H1 (cell line): ENCODE measurements at regions not wholly inside any gene's neighbourhood (a gene's known extent, or its start where the extent isn't known, plus 50 kb on each side); places are given as distances from the start of the nearest gene placed in this dataset.

Experiments
- CTCF ChIA-PET: fragments of 300-600 bp; sonication (Branson Sonifier 250); formaldehyde crosslinking; loops from one replicate; lab custom pipeline; 2021; ENCODE audit not compliant: partially characterized antibody; lab: Charles Lee
- POLR2A ChIA-PET: fragments of 300-600 bp; sonication (Branson Sonifier 250); formaldehyde crosslinking; loops from one replicate; lab custom pipeline; 2021; ENCODE audit warnings: inconsistent platforms; ENCODE audit not compliant: partially characterized antibody; lab: Charles Lee
- DNase-seq, 2 experiments: peaks; one replicate each; pipeline versions ENCODE4 v3.0.0 to v3.0.0-alpha.2; 2010 to 2022; ENCODE audit warnings: low spot score in 2 of 2, low read depth in 1 of 2, mixed read lengths in 1 of 2
- FAIRE-seq: peaks from 2 replicates; lab custom pipeline; 2011; peaks lifted over from hg19 to GRCh38; lab: Jason Lieb, UNC
- H2AFZ ChIP-seq: 2 replicates; pipeline ENCODE4 v1.8.1; 2012; ENCODE audit warnings: low read length, inconsistent platforms
- H2AK5ac ChIP-seq: 2 replicates; pipeline ENCODE4 v1.6.1; 2013; ENCODE audit warnings: low read depth, low read length
- H2BK120ac ChIP-seq: replicated peaks from 2 replicates; pipeline ENCODE3; 2013; ENCODE audit warnings: low read depth, low read length, inconsistent platforms
- H2BK12ac ChIP-seq: 2 replicates; pipeline ENCODE4 v1.6.1; 2013; ENCODE audit warnings: low read depth, low read length
- H2BK15ac ChIP-seq: 2 replicates; pipeline ENCODE4 v1.6.1; 2013; ENCODE audit warnings: low read length
- H2BK20ac ChIP-seq: 2 replicates; pipeline ENCODE4 v1.6.1; 2013; ENCODE audit warnings: low read length
- H2BK5ac ChIP-seq: 2 replicates; pipeline ENCODE4 v1.6.1; 2013; ENCODE audit warnings: low read depth, low read length
- H3K14ac ChIP-seq: 2 replicates; pipeline ENCODE4 v1.6.1; 2013; ENCODE audit warnings: inconsistent platforms; ENCODE audit not compliant: insufficient read length
- H3K18ac ChIP-seq: 2 replicates; pipeline ENCODE4 v1.6.1; 2013; ENCODE audit warnings: low read length; ENCODE audit errors: extremely low read depth
- H3K23ac ChIP-seq: 2 replicates; pipeline ENCODE4 v1.6.1; 2013; ENCODE audit warnings: inconsistent platforms; ENCODE audit not compliant: insufficient read length
- H3K23me2 ChIP-seq: 2 replicates; pipeline ENCODE4 v1.6.1; 2013; ENCODE audit warnings: low read depth, low read length
- H3K27ac ChIP-seq: 2 replicates; pipeline ENCODE4 v1.6.1; 2011; ENCODE audit warnings: low read depth, low read length, inconsistent platforms
- H3K27me3 ChIP-seq, 4 experiments: replicated peaks in 1 of 4; 1 replicate in 1 of 4; 2 replicates in 3 of 4; pipeline versions ENCODE4 v1.6.1 to v1.8.1; 2011 to 2013; ENCODE audit warnings: low read length in 3 of 4, mild to moderate bottlenecking in 3 of 4, inconsistent platforms in 2 of 4, mixed read lengths in 2 of 4, moderate library complexity in 1 of 4; ENCODE audit not compliant: control insufficient read depth in 3 of 4, insufficient read depth in 3 of 4; ENCODE audit errors: extremely low read depth in 1 of 4
- H3K36me3 ChIP-seq, 4 experiments: 2 replicates each; pipeline versions ENCODE4 v1.6.1 to v1.8.1; 2011 to 2013; ENCODE audit warnings: mild to moderate bottlenecking in 4 of 4, low read length in 3 of 4, moderate library complexity in 2 of 4, control low read depth in 1 of 4, inconsistent platforms in 1 of 4; ENCODE audit not compliant: insufficient read depth in 4 of 4, control insufficient read depth in 2 of 4
- H3K4ac ChIP-seq: replicated peaks from 2 replicates; pipeline ENCODE3; 2013; ENCODE audit warnings: low read length, low read depth, mixed read lengths, inconsistent platforms; ENCODE audit not compliant: insufficient read length
- H3K4me1 ChIP-seq, 4 experiments: replicated peaks in 1 of 4; 1 replicate in 1 of 4; 2 replicates in 3 of 4; pipeline versions ENCODE4 v1.6.1 to v1.8.1; 2011 to 2013; ENCODE audit warnings: low read length in 3 of 4, inconsistent platforms in 2 of 4, mixed read lengths in 1 of 4; ENCODE audit not compliant: insufficient read depth in 4 of 4, control insufficient read depth in 3 of 4
- H3K4me2 ChIP-seq, 2 experiments: 2 replicates each; pipeline versions ENCODE4 v1.6.1 to v1.8.1; 2011 to 2013; ENCODE audit warnings: low read depth in 2 of 2, low read length in 2 of 2, control low read depth in 1 of 2, inconsistent platforms in 1 of 2, mild to moderate bottlenecking in 1 of 2; ENCODE audit not compliant: insufficient read depth in 1 of 2
- H3K4me3 ChIP-seq, 4 experiments: fragments of 200-600, 300-600 bp in 1 of 4; sonication (generic), shearing (Covaris generic), sonication (Bioruptor Twin) in 1 of 4; 2 replicates each; pipeline versions ENCODE4 v1.5.1 to v1.8.1; 2011 to 2016; ENCODE audit warnings: low read length in 4 of 4, low read depth in 3 of 4, control low read depth in 2 of 4, inconsistent platforms in 2 of 4, mild to moderate bottlenecking in 2 of 4, mixed read lengths in 1 of 4, moderate library complexity in 1 of 4; ENCODE audit not compliant: insufficient read depth in 2 of 4; ENCODE audit errors: extremely low read depth in 1 of 4
- H3K56ac ChIP-seq: replicated peaks from 2 replicates; pipeline ENCODE3; 2013; ENCODE audit warnings: low read depth, mild to moderate bottlenecking, mixed read lengths, low read length, inconsistent platforms; ENCODE audit not compliant: insufficient read length
- H3K79me1 ChIP-seq: 2 replicates; pipeline ENCODE4 v1.6.1; 2013; ENCODE audit warnings: low read depth, low read length, control low read depth
- H3K79me2 ChIP-seq, 2 experiments: 2 replicates each; pipeline versions ENCODE4 v1.6.1 to v1.8.1; 2012 to 2013; ENCODE audit warnings: low read length in 2 of 2, mild to moderate bottlenecking in 2 of 2, inconsistent platforms in 1 of 2; ENCODE audit not compliant: insufficient read depth in 2 of 2, control insufficient read depth in 1 of 2
- H3K9ac ChIP-seq, 4 experiments: replicated peaks in 1 of 4; 1 replicate in 1 of 4; 2 replicates in 3 of 4; pipeline versions ENCODE4 v1.6.1 to v1.8.1; 2011 to 2013; ENCODE audit warnings: low read depth in 3 of 4, low read length in 3 of 4, control low read depth in 2 of 4, mild to moderate bottlenecking in 2 of 4, moderate library complexity in 2 of 4, inconsistent platforms in 1 of 4; ENCODE audit errors: extremely low read depth in 1 of 4
- H3K9me3 ChIP-seq, 2 experiments: 2 replicates each; pipeline versions ENCODE4 v1.6.1 to v1.8.1; 2012 to 2013; ENCODE audit warnings: mild to moderate bottlenecking in 2 of 2, moderate library complexity in 2 of 2, control low read depth in 1 of 2, inconsistent platforms in 1 of 2, low read depth in 1 of 2, low read length in 1 of 2, mixed read lengths in 1 of 2; ENCODE audit not compliant: insufficient read depth in 2 of 2
- H4K20me1 ChIP-seq, 2 experiments: replicated peaks in 1 of 2; 2 replicates each; pipeline versions ENCODE3 to v1.8.1; 2011 to 2013; ENCODE audit warnings: inconsistent platforms in 2 of 2, low read length in 2 of 2, mild to moderate bottlenecking in 1 of 2; ENCODE audit not compliant: insufficient read depth in 2 of 2, control insufficient read depth in 1 of 2
- H4K5ac ChIP-seq: 2 replicates; pipeline ENCODE4 v1.6.1; 2013; ENCODE audit warnings: low read length, low read depth, mixed read lengths, inconsistent platforms; ENCODE audit not compliant: insufficient read length
- H4K8ac ChIP-seq: 2 replicates; pipeline ENCODE4 v1.8.0; 2013; ENCODE audit warnings: mild to moderate bottlenecking, moderate library complexity, low read length, inconsistent platforms; ENCODE audit not compliant: insufficient read depth; ENCODE audit errors: extremely low read depth
- H4K91ac ChIP-seq: replicated peaks from 2 replicates; pipeline ENCODE3; 2013; ENCODE audit warnings: low read length, mixed read lengths, inconsistent platforms; ENCODE audit not compliant: insufficient read length
- CBX8 ChIP-seq: fragments of 300-800, 300-1000 bp; sonication (generic); IDR thresholded peaks from 2 replicates; pipeline ENCODE4 v1.7.1; 2016; ENCODE audit warnings: low read depth, low read length, borderline replicate concordance
- CTBP2 ChIP-seq: IDR thresholded peaks from 2 replicates; pipeline ENCODE4 v1.7.0; 2011; ENCODE audit warnings: borderline replicate concordance, mild to moderate bottlenecking, moderate library complexity, mixed read lengths, low read length; ENCODE audit not compliant: insufficient read depth, insufficient read length
- FOSL1 ChIP-seq: IDR thresholded peaks from 2 replicates; pipeline ENCODE4 v1.6.1; 2011; ENCODE audit warnings: mild to moderate bottlenecking, low read depth, low read length, moderate library complexity; ENCODE audit not compliant: insufficient read depth
- JUND ChIP-seq: IDR thresholded peaks from 2 replicates; pipeline ENCODE4 v1.6.1; 2011; ENCODE audit warnings: mild to moderate bottlenecking, improper control_type of control experiment, low read length
- PHF8 ChIP-seq: fragments of 200-600 bp; sonication (generic); conservative IDR thresholded peaks from 2 replicates; pipeline ENCODE4 v1.7.1; 2012; ENCODE audit warnings: low read depth, mild to moderate bottlenecking, inconsistent platforms, low read length, moderate library complexity
- POLR2A ChIP-seq, 2 experiments: IDR thresholded peaks; 1 replicate in 1 of 2; 2 replicates in 1 of 2; pipeline ENCODE4 v1.6.1; 2011; ENCODE audit warnings: low read depth in 2 of 2, low read length in 2 of 2, mild to moderate bottlenecking in 2 of 2; ENCODE audit errors: control extremely low read depth in 1 of 2
- RAD21 ChIP-seq, 2 experiments: IDR thresholded peaks in 1 of 2; conservative IDR thresholded peaks in 1 of 2; 2 replicates each; pipeline ENCODE4 v1.6.1; 2011; ENCODE audit warnings: low read depth in 2 of 2, low read length in 2 of 2, improper control_type of control experiment in 1 of 2, inconsistent platforms in 1 of 2, mild to moderate bottlenecking in 1 of 2, moderate library complexity in 1 of 2
- RFX5 ChIP-seq: IDR thresholded peaks from 2 replicates; pipeline ENCODE4 v1.6.1; 2011; ENCODE audit warnings: low read depth, low read length, improper control_type of control experiment, borderline replicate concordance
- SIN3A ChIP-seq, 2 experiments: IDR thresholded peaks in 1 of 2; conservative IDR thresholded peaks in 1 of 2; 2 replicates each; pipeline ENCODE4 v1.6.1; 2011 to 2012; ENCODE audit warnings: low read length in 2 of 2, improper control_type of control experiment in 1 of 2, low read depth in 1 of 2, mild to moderate bottlenecking in 1 of 2
- SUZ12 ChIP-seq: fragments of 200-600 bp; sonication (generic); IDR thresholded peaks from 2 replicates; pipeline ENCODE4 v1.6.1; 2012; ENCODE audit warnings: mild to moderate bottlenecking, inconsistent platforms, low read length, moderate library complexity, mixed read lengths
- TBP ChIP-seq: IDR thresholded peaks from 2 replicates; pipeline ENCODE4 v1.6.1; 2011; ENCODE audit warnings: low read depth, low read length, improper control_type of control experiment
- TCF12 ChIP-seq: IDR thresholded peaks from 2 replicates; pipeline ENCODE4 v1.6.1; 2011; ENCODE audit warnings: low read depth, mild to moderate bottlenecking, low read length
- TEAD4 ChIP-seq: IDR thresholded peaks from 2 replicates; pipeline ENCODE4 v1.6.1; 2012; ENCODE audit warnings: low read depth, low read length, inconsistent platforms, mixed read lengths
- WGBS, 2 experiments: shearing (Covaris generic) in 1 of 2; methylation state at CpG; one replicate each; pipeline versions ENCODE4 v1.1.6 to v1.1.7; 2013 to 2015; ENCODE audit warnings: low lambda C conversion rate in 2 of 2, mixed read lengths in 2 of 2, inconsistent platforms in 1 of 2, low coverage in 1 of 2, missing lambda C conversion rate in 1 of 2; ENCODE audit not compliant: insufficient replicate concordance in 2 of 2, insufficient coverage in 1 of 2, insufficient read length in 1 of 2; ENCODE audit errors: extremely low coverage in 1 of 2, missing lambda C conversion rate in 1 of 2; 5-methylcytosine and 5-hydroxymethylcytosine counted together
- TF ChIP-seq, protein P1 (sequence below): IDR thresholded peaks from 2 replicates; pipeline ENCODE4 v1.6.1; 2012; ENCODE audit warnings: inconsistent platforms

DNA sequence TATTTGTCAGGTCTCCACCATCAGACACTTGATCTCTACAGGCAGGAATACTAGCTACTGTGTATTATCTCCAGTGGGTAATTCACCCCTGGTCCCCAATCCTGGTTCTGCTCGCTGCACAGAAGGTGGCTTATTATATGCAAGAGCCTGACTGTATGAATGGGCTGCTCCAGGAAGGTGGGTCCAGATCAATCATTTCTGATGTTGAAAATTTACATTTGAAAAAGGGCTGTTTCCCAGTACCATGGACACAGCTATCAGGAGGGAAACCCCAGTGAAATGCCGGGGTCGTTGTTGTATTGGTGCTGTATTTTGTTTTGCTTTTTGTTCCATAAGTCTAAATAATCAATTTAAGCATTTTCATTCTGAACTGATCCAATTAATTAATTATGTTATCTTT is 367.6 kb downstream of the RND3 start:
- Histone ChIP-seq H3K4me2 (no peak overlapping the region), H2AFZ (no peak overlapping the region), H3K56ac (no peak overlapping the region), H4K5ac (no peak overlapping the region), H3K27ac (no peak overlapping the region), H3K27me3 (no peaks in the 10 kb centered on the region), H4K20me1 (no peaks in the 10 kb centered on the region), H3K23me2 (no peaks in the 10 kb centered on the region; the same call in 1 of the 2 replicates), H2BK5ac (no peak overlapping the region), H3K9ac (no peak overlapping the region), H3K4me3 (no peak overlapping the region), H4K91ac (no peak overlapping the region), H3K79me2 (no peaks in the 10 kb centered on the region), H3K9me3 (no peaks in the 10 kb centered on the region), H3K14ac (no peak overlapping the region), H2AK5ac (no peak overlapping the region), H3K18ac (no peak overlapping the region), H3K79me1 (no peaks in the 10 kb centered on the region), H2BK15ac (no peak overlapping the region), H2BK12ac (no peak overlapping the region), H3K36me3 (no peaks in the 10 kb centered on the region), H2BK120ac (no peak overlapping the region), H3K4ac (no peak overlapping the region), H3K4me1 (peaks cover 3 to 8% (median 5%) of the 10 kb centered on the region in 4 experiments; a peak in 3 of 7 replicates), H4K8ac (no peak overlapping the region), H2BK20ac (no peak overlapping the region), H3K23ac (no peak overlapping the region)
- CTCF ChIA-PET, result no interaction called here
- POLR2A ChIA-PET, result no interaction called here
- FAIRE-seq (no peak), DNase-seq (no peak)
- WGBS, 2 experiments, result 66% methylated on average over 3 of the region's 3 CpGs; no CpG with 5 or more reads in 1 of the 2 experiments
- TF ChIP-seq TEAD4 (no peak), CBX8 (no peak), TBP (no peak), PHF8 (no peak), CTBP2 (no peak), RAD21 (IDR thresholded peaks at IDR 0.05 in 1 of 2, conservative IDR thresholded peaks at IDR 0.05 in 1 of 2; ENCODE audit: low read depth in 2 of 2, low read length in 2 of 2) (no peak), TCF12 (no peak), SIN3A (conservative IDR thresholded peaks at IDR 0.05 in 1 of 2, IDR thresholded peaks at IDR 0.05 in 1 of 2; ENCODE audit: low read depth in 1 of 2, low read length in 2 of 2) (no peak), FOSL1 (no peak), RFX5 (no peak), SUZ12 (no peak), POLR2A (IDR thresholded peaks at IDR 0.05; ENCODE audit: control extremely low read depth in 1 of 2, low read depth in 2 of 2, low read length in 2 of 2) (no peak), JUND (no peak)
- TF ChIP-seq, protein P1, sequence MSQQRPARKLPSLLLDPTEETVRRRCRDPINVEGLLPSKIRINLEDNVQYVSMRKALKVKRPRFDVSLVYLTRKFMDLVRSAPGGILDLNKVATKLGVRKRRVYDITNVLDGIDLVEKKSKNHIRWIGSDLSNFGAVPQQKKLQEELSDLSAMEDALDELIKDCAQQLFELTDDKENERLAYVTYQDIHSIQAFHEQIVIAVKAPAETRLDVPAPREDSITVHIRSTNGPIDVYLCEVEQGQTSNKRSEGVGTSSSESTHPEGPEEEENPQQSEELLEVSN, result no peak
